ENCODE measurements at regions not wholly inside any gene's neighbourhood (a gene's known extent, or its start where the extent isn't known, plus 50 kb on each side); places are given as distances from the start of the nearest gene placed in this dataset.

DNA sequence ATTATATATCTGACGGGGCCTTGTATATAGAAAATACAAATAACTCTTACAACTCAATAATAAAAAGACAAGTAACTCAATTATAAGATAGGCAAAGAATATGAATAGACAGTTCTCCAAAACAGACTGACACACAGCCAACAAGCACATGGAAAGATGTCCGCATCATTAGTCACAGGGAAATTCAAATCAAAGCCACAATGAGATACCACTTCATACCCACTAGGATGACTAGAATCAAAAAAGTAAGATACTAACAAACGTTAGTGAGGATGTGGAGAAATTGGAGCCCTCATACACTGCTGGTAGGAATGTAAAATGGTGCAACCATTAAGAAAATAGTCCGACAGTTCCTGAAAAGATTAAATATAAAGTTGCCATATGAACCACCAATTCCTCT is 115.7 kb downstream of the RCHY1 start:
- Histone ChIP-seq H3K18ac (ENCODE audit: insufficient read length, low read depth, low read length) (no peak overlapping the region), H3K4ac (ENCODE audit: low read depth, low read length) (no peak overlapping the region), H2BK5ac (ENCODE audit: insufficient read length, low read length) (no peak overlapping the region), H4K20me1 (ENCODE audit: control insufficient read depth, insufficient read depth, insufficient read length) (no peaks in the 10 kb centered on the region), H2BK12ac (ENCODE audit: insufficient read length, low read depth, low read length) (no peak overlapping the region), H3K27ac (ENCODE audit: insufficient read length, low read depth, low read length) (no peak overlapping the region), H3K56ac (ENCODE audit: insufficient read length, low read depth, low read length) (no peak overlapping the region), H2BK15ac (ENCODE audit: low read depth, low read length) (no peak overlapping the region), H3K23ac (ENCODE audit: insufficient read length, low read depth, low read length) (no peak overlapping the region), H3K9me3 (ENCODE audit: control insufficient read depth, low read depth, low read length) (no peaks in the 10 kb centered on the region), H2BK120ac (ENCODE audit: low read depth, low read length, poor library complexity, severe bottlenecking) (no peak overlapping the region), H3K27me3 (ENCODE audit: insufficient read depth, low read length) (no peaks in the 10 kb centered on the region), H3K9ac (ENCODE audit: extremely low read depth, insufficient read length, low read length) (no peak overlapping the region), H2BK20ac (ENCODE audit: low read depth, low read length, poor library complexity, severe bottlenecking) (no peak overlapping the region), H3K79me1 (ENCODE audit: insufficient read depth, low read depth, low read length, poor library complexity, severe bottlenecking) (no peaks in the 10 kb centered on the region), H3K4me1 (ENCODE audit: insufficient read depth, low read length) (no peaks in the 10 kb centered on the region), H3K23me2 (ENCODE audit: insufficient read length, low read depth, low read length, poor library complexity, severe bottlenecking) (no peaks in the 10 kb centered on the region), H3K4me2 (ENCODE audit: insufficient read depth, insufficient read length, low read length) (no peak overlapping the region), H4K5ac (ENCODE audit: insufficient read length, low read depth, low read length) (no peak overlapping the region), H2AK5ac (ENCODE audit: insufficient read length, low read length) (no peak overlapping the region), H3K14ac (ENCODE audit: insufficient read depth, low read length) (no peak overlapping the region), H4K91ac (ENCODE audit: insufficient read length, low read depth, low read length) (no peak overlapping the region), H4K8ac (replicated peaks; ENCODE audit: insufficient read length, low read depth, low read length) (no peak overlapping the region), H2AFZ (ENCODE audit: low read length) (no peak overlapping the region), H3T11ph (ENCODE audit: low read length) (no peak overlapping the region), H3K79me2 (ENCODE audit: insufficient read depth, low read length) (no peaks in the 10 kb centered on the region)
- Mint-ChIP-seq H3K27me3 (ENCODE audit: low read depth) (peaks cover 9% of the 10 kb centered on the region; the same call in 1 of the 2 replicates), H3K4me1 (peaks cover 4 to 5% of the 10 kb centered on the region in 2 experiments; a peak in 3 of 4 replicates), H3K9me3 (peaks cover 2 to 10% of the 10 kb centered on the region in 2 experiments; a peak in 2 of 5 replicates), H3K4me3 (no peak overlapping the region), H3K27ac (no peak overlapping the region), H3K36me3 (ENCODE audit: insufficient read depth in 1 of 3, low read depth in 3 of 3) (peaks cover 0 to 9% (median 2%) of the 10 kb centered on the region in 3 experiments; a peak in 4 of 7 replicates)
- no CpG with 5 or more reads among the region's 4 CpGs for WGBS (ENCODE audit: extremely low coverage, insufficient read length, low lambda C conversion rate)
- no peak for DNase-seq
- TF ChIP-seq, protein P1, sequence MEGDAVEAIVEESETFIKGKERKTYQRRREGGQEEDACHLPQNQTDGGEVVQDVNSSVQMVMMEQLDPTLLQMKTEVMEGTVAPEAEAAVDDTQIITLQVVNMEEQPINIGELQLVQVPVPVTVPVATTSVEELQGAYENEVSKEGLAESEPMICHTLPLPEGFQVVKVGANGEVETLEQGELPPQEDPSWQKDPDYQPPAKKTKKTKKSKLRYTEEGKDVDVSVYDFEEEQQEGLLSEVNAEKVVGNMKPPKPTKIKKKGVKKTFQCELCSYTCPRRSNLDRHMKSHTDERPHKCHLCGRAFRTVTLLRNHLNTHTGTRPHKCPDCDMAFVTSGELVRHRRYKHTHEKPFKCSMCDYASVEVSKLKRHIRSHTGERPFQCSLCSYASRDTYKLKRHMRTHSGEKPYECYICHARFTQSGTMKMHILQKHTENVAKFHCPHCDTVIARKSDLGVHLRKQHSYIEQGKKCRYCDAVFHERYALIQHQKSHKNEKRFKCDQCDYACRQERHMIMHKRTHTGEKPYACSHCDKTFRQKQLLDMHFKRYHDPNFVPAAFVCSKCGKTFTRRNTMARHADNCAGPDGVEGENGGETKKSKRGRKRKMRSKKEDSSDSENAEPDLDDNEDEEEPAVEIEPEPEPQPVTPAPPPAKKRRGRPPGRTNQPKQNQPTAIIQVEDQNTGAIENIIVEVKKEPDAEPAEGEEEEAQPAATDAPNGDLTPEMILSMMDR (conservative IDR thresholded peaks at IDR 0.05), result no peak

All from H9 (cell line).